Neural crest cell (in vitro differentiated cells): ENCODE measurements at regions not wholly inside any gene's neighbourhood (a gene's known extent, or its start where the extent isn't known, plus 50 kb on each side); places are given as distances from the start of the nearest gene placed in this dataset.

Experiments
- DNase-seq: peaks from one replicate; pipeline ENCODE4 v3.0.0; 2021; ENCODE audit warnings: low read depth, mixed read lengths, low spot score
- H3K27ac Mint-ChIP-seq: one replicate; pipeline ENCODE4 v1.8.0; 2021; ENCODE audit warnings: mild to moderate bottlenecking, mixed read lengths; ENCODE audit not compliant: unreplicated experiment
- H3K27me3 Mint-ChIP-seq: 2 replicates; pipeline ENCODE4 v1.8.0; 2021; ENCODE audit warnings: low read depth, mild to moderate bottlenecking, mixed read lengths
- H3K36me3 Mint-ChIP-seq: 2 replicates; pipeline ENCODE4 v1.8.0; 2021; ENCODE audit warnings: low read depth, mild to moderate bottlenecking, mixed read lengths
- H3K4me1 Mint-ChIP-seq: 2 replicates; pipeline ENCODE4 v1.8.0; 2021; ENCODE audit warnings: mixed read lengths
- H3K4me3 Mint-ChIP-seq: one replicate; pipeline ENCODE4 v1.8.0; 2021; ENCODE audit warnings: mild to moderate bottlenecking, mixed read lengths
- H3K9me3 Mint-ChIP-seq: 2 replicates; pipeline ENCODE4 v1.8.0; 2021; ENCODE audit warnings: mixed read lengths
- TF ChIP-seq, protein P1 (sequence below): fragments of 200-600 bp; sonication (generic); conservative IDR thresholded peaks from 2 replicates; pipeline ENCODE4 v1.5.0; 2021; ENCODE audit warnings: antibody characterized with exemption, mild to moderate bottlenecking

DNA sequence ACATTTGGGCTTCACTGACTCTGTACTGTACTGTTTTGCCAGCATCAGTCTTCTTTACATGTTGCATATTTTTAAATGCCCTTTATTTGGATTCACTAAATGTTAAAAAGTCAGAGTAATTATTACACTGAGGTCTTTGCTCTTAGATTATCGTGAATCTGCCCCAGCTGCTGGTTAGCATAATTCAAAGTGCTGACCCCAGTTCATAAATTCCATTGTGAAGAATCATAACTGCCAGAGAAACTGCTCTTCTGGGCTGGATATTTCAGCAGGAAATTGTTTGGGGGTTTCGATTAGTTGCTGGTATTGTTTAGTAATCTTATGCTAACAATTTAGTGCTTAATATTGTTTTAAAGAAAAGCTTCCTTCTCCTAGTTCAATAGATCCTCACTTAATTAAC is 682.1 kb upstream of the MAP3K7 start:
- H3K4me1 Mint-ChIP-seq: peaks cover 4% of the 10 kb centered on the region
- no peak overlapping the region for H3K27ac Mint-ChIP-seq
- peaks cover 2% of the 10 kb centered on the region for H3K9me3 Mint-ChIP-seq
- no peaks in the 10 kb centered on the region for H3K36me3 Mint-ChIP-seq
- no peak for DNase-seq
- H3K4me3 Mint-ChIP-seq: no peak overlapping the region
- no peaks in the 10 kb centered on the region for H3K27me3 Mint-ChIP-seq
- TF ChIP-seq, protein P1, sequence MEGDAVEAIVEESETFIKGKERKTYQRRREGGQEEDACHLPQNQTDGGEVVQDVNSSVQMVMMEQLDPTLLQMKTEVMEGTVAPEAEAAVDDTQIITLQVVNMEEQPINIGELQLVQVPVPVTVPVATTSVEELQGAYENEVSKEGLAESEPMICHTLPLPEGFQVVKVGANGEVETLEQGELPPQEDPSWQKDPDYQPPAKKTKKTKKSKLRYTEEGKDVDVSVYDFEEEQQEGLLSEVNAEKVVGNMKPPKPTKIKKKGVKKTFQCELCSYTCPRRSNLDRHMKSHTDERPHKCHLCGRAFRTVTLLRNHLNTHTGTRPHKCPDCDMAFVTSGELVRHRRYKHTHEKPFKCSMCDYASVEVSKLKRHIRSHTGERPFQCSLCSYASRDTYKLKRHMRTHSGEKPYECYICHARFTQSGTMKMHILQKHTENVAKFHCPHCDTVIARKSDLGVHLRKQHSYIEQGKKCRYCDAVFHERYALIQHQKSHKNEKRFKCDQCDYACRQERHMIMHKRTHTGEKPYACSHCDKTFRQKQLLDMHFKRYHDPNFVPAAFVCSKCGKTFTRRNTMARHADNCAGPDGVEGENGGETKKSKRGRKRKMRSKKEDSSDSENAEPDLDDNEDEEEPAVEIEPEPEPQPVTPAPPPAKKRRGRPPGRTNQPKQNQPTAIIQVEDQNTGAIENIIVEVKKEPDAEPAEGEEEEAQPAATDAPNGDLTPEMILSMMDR: no peak

DNA sequence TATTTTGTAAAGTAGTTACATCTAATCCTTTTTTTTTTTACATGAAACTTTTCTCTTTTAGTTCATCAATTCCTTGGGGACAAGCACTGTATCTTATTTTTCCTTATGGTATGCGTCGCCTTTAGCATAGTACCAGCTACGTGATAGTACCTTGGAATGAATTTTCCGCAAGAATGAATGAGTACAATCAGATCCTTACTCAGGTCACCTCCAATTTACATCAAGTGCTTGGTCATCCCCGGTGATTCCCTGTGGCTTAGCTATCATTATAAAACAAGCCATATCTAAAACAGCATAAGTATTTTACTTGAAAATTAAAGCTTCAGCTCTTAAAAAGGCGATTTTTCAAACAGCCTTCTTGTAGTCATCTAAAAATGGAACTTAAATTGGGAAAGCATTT is 680.4 kb upstream of the MAP3K7 start:
- TF ChIP-seq, protein P1: no peak
- Mint-ChIP-seq H3K36me3 (no peaks in the 10 kb centered on the region), H3K27me3 (no peaks in the 10 kb centered on the region), H3K4me3 (no peak overlapping the region), H3K9me3 (peaks cover 2% of the 10 kb centered on the region), H3K27ac (no peak overlapping the region), H3K4me1 (peaks cover 4% of the 10 kb centered on the region)
- no peak for DNase-seq

DNA sequence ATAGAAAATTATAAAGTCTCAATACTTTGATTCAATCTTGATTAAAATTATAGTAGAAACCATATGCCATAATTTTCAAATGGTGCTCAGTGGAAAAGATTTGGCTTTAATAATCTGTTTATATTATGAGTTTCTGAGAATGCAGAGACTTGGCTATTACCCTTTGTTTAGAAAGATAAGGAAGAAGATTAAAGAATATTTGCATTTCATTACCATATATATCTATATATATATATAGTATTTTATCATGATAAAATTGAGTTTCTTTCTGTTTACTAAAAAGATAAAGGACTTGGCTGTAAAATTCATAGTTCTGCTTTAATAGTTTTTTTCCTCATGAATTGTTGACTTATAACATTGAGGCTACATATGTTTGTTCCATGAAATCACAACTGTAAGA is 679.3 kb upstream of the MAP3K7 start:
- Mint-ChIP-seq H3K4me1 (peaks cover 4% of the 10 kb centered on the region), H3K4me3 (no peak overlapping the region), H3K36me3 (no peaks in the 10 kb centered on the region), H3K27ac (no peak overlapping the region), H3K27me3 (no peaks in the 10 kb centered on the region), H3K9me3 (peaks cover 2% of the 10 kb centered on the region)
- no peak for DNase-seq
- TF ChIP-seq, protein P1: no peak

DNA sequence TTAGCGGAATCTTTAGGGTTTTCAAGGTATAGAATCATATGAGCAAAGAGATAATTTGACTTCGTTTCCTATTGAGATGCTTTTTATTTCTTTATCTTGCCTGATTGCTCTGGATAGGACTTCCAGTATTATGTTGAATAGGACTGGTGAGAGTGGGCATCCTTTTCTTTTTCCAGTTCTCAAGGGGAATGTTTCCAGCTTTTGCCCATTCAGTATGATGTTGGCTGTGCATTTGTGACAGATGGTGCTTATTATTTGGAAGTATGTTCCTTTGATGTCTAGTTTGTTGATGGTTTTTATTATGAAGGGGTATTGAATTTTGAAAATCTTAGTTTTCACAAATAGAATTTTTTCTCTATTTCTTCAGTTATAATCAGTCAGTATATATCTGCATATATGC is 656.6 kb upstream of the MAP3K7 start:
- TF ChIP-seq, protein P1: no peak
- Mint-ChIP-seq H3K27ac (no peak overlapping the region), H3K4me3 (no peak overlapping the region), H3K27me3 (no peaks in the 10 kb centered on the region), H3K9me3 (no peaks in the 10 kb centered on the region), H3K4me1 (peaks cover 10% of the 10 kb centered on the region), H3K36me3 (no peaks in the 10 kb centered on the region)
- no peak for DNase-seq

DNA sequence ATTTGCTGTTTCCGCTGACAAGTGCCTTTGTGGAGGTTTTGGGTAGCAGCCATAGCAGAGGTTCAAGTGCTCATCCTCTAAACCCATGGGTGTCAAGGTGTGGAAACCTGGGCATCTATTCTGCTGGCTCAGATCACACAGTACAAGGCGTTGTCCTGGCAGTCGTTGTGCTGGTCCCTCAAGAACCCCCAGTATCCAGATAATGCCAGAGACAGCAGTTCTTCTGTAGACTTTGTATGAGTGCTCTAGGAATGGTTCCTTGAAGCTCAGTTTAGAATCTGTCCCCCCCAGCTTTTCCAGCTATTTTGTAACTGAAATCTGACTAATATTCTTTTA is 655.7 kb upstream of the MAP3K7 start:
- Mint-ChIP-seq H3K36me3 (no peaks in the 10 kb centered on the region), H3K27me3 (no peaks in the 10 kb centered on the region), H3K9me3 (no peaks in the 10 kb centered on the region), H3K4me1 (peaks cover 10% of the 10 kb centered on the region), H3K27ac (no peak overlapping the region), H3K4me3 (no peak overlapping the region)
- no peak for DNase-seq
- TF ChIP-seq, protein P1: no peak
